ACHN (cell line): ENCODE measurements at regions not wholly inside any gene's neighbourhood (a gene's known extent, or its start where the extent isn't known, plus 50 kb on each side); places are given as distances from the start of the nearest gene placed in this dataset.

Experiments
- DNase-seq: peaks from one replicate; pipeline ENCODE4 v3.0.0-alpha.2; 2015
- in situ Hi-C: cut with HindIII; loops from 2 replicates; pipeline ENCODE4 v1.10.0; 2017; ENCODE audit warnings: low sequenced_read_pairs, low pct_ligation_motif_present, low pct_unique_long_range_greater_than_20kb

DNA sequence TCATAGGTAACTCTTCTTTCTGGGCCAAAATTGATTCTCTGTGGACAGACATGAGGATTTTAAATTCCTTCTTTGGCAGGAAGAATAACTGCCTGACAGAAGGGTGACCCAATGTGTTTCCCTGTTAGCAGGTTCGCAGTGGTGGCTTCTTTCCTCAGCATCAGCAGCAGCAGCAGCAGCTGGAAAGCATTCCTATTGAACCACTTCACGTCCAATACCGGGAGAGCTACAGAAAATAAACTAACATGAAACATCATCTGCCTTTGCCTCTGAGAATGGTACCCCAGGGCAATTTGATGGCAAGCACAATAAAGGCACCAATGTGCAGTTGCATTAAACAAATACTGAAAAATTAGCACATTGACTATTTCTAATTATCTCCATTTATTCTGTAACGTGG, 214.5 kb downstream of the TMEM167A start:
- no peak for DNase-seq

GRCh38 chr5:82862261-82862660, 214.9 kb downstream of the TMEM167A start:
- no peak for DNase-seq
- in situ Hi-C loops = no loop called here

More for the DNA sequence above, 214.5 kb downstream of the TMEM167A start:
- in situ Hi-C loops = no loop called here

DNA sequence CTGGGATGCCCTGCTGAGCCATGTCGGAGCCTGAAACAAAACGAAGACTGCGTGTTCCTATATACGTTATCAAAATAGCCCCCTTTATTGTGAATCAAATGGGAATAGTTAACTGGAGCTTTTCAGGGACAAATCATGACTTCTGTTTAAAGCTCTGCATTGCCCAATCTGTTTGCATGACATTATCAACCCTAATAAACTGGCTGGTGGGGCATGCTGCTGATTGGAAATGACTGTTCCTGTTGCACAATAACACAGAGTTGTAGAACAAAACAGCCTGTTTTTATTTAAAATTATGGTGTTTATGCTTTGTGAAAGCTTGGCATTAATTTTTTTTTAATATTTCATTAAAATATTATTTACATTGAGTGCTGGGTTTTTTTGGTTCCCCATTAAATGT, 215.5 kb downstream of the TMEM167A start:
- in situ Hi-C loops = no loop called here
- DNase-seq = no peak

GRCh38 chr5:82859451-82860140, 217.6 kb downstream of the TMEM167A start:
- no peak for DNase-seq
- in situ Hi-C loops = no loop called here

- no peak for DNase-seq
- in situ Hi-C loops = no loop called here
Measured at GRCh38 chr5:82858151-82859025, 218.8 kb downstream of the TMEM167A start.

DNA sequence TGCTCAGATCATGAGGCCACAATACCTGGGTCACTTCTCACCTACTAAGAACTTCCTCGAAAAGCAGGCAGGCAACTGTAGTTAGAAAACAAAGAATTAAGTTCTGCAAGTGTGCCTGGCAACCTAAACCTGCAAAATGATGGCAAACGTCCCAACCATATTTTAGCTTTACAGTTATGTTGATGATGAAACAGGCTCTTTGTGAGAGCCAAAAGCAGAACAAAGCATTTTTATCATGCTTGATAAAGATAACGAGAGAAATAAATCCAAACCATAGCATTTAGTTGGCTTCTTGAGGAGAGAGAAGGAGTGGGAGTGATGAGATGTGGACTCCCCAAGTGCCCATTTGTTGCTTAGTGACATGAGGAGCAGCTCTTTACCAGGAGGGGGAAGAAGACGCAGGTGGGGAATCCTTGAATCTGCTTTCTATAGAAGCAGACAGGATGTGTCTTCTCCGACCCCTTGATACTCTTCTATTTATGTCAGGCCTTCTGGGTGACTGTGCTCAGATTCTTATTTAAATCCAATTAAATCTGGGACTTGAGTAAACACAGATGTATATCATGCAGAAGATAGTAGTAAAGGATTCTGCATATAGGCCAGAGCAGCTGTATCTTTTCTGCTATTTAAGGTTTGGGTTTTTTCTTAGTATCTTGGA, 221.2 kb downstream of the TMEM167A start:
- DNase-seq = no peak
- in situ Hi-C loops = no loop called here

DNA sequence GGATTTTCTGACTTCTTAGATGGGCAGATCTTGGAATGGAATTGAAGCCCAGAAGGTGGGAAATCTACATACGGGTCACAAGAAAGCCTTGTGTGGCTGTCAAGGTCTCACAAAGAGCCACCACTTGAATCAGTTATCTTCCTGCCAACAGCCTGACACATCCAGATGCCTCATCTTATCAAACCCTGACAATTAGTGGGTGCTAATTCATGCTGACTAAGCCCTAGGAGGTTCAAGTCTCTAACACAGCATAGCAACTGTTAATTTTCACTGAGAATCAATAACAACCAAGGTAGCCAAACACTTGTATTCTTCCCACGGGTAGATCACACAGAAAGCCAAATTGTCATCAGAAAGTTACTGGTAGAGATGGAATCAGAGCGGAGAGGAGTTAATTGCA, 222.2 kb downstream of the TMEM167A start:
- in situ Hi-C loops = no loop called here
- DNase-seq = no peak

DNA sequence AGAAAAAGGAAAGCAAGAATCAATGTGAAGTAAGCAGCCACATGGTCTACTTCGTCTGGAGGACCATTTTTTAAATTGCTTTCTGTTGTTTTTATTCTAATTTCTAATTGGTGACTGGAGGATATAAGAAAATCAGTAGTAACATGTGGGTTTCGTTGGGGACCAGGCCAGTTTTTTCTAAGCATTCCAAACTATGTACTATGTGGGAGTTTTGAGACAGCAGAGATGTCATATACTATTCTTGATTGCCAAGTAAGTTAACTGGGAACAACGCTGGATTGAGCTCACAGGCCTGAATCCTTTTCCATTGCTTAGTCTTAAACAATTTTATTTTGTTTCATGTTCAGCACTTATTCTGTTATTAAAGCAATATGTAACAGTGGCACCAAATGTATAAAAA, 225.7 kb downstream of the TMEM167A start:
- DNase-seq = no peak
- in situ Hi-C loops = no loop called here

- in situ Hi-C loops = no loop called here
- DNase-seq = no peak
Measured at GRCh38 chr5:82850393-82850792, 226.8 kb downstream of the TMEM167A start.

- no peak for DNase-seq
- in situ Hi-C loops = no loop called here
Measured at GRCh38 chr5:82849885-82850284, 227.3 kb downstream of the TMEM167A start.

DNA sequence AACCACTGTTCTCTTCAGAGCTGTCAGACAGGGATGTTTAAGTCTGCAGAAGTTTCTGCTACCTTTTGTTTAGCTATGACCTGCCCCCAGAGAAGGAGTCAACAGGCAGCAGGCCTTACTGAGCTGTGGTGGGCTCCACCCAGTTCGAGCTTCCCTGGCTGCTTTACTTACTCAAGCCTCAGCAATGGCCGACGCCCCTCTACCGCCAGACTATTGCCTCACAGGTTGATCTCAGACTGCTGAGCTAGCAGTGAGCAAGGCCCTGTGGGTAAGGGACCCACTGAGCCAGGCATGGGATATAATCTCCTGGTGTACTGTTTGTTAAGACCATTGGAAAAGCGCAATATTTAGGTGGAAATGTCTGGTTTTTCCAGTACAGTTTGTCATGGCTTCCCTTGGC, 229.6 kb downstream of the TMEM167A start:
- in situ Hi-C loops = no loop called here
- DNase-seq = no peak

- in situ Hi-C loops = no loop called here
- no peak for DNase-seq
Measured at GRCh38 chr5:82839881-82840280, 237.3 kb downstream of the TMEM167A start.

GRCh38 chr5:82835488-82835887, 241.7 kb downstream of the TMEM167A start:
- in situ Hi-C loops = no loop called here
- DNase-seq = no peak

- DNase-seq = no peak
- in situ Hi-C loops = no loop called here
Measured at GRCh38 chr5:82834151-82834550, 243.0 kb downstream of the TMEM167A start.

DNA sequence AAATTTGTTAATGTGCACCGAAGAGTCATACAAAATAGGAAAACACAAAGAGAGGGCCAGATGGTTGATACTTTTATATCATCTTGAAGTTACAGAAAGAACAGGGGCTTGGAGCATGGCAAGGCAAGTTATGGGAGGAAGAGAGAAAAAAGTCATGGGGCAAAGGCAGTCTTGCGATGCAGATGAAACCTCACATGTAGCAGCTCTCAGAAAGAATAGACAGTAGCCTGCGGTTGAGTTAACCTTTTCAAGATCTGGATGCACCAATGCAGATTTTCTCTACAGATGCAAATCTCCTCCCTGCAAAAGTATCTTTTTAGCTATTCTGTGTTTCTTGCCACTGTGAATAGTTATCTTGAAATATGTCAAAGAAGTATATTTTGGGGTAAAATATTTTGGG, 243.9 kb downstream of the TMEM167A start:
- DNase-seq = no peak
- in situ Hi-C loops = no loop called here

DNA sequence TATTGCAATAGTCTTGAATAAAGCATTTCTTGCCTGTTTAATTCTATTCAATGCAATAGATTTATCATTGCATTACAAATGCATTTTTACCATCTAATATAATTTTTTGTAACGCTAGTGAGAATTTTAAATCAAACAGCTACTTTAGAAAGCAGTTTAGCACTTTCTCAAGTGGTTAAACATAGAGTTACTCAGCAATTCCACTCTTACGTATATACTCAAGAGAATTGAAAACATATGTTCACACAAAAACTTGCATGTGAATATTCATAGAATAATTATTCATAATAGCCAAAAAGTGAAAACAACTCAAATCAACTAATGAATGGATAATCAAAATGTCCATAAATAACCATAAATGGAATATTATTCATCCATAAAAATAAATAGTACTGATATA, 244.7 kb downstream of the TMEM167A start:
- in situ Hi-C loops = no loop called here
- DNase-seq = no peak

DNA sequence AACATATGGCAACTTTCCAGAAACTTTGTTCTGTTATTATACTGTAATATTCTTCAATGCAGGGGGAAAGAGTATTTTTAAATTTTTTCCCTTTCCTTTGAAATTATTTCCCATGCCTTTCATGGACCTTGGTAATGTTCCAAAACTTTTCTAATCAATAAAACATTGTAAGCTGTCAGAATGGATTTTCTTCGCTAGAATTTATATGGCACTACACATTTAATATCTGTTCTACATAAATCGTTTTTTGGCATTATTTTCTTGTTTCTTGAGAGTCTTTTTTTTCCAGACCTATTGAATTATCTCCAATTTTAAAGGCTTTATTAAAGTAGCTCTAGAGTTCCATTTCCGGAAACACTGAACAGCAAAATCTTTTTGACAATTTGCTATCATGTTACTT, 249.0 kb downstream of the TMEM167A start:
- in situ Hi-C loops = no loop called here
- no peak for DNase-seq

DNA sequence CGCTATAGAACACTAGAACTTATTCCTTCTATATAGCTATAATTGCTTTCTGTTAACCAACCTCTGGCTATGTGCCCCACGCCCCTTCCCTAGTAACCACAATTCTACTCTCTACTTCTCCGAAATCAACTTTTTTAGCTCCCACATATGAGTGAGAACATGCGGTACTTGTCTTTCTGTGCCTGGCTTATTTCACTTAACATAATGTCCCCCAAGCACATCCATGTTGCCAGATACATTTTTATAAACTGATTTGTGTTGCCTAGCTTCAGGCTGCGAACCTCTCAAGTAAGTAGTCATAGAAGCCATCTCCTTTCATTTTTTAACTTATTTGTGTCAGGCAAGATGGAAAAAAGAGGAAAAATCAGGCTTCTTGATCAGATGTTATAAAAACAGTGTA, 249.5 kb downstream of the TMEM167A start:
- in situ Hi-C loops = no loop called here
- DNase-seq = no peak

- no peak for DNase-seq
- in situ Hi-C loops = no loop called here
Measured at GRCh38 chr5:82822634-82822927, 254.6 kb downstream of the TMEM167A start.
